Endothelial cell of umbilical vein (primary cell): ENCODE measurements at regions not wholly inside any gene's neighbourhood (a gene's known extent, or its start where the extent isn't known, plus 50 kb on each side); places are given as distances from the start of the nearest gene placed in this dataset.

Source experiments
- CTCF ChIP-seq, 2 donors: IDR thresholded peaks; 1 replicate in 1 of 2; 2 replicates in 1 of 2; pipeline ENCODE4 v1.5.1; 2011; ENCODE audit warnings: low read length in 2 of 2, mild to moderate bottlenecking in 2 of 2, moderate library complexity in 2 of 2, control low read depth in 1 of 2, inconsistent platforms in 1 of 2, low read depth in 1 of 2; ENCODE audit not compliant: insufficient read depth in 1 of 2; ENCODE audit errors: extremely low read depth in 1 of 2
- EZH2 ChIP-seq: IDR thresholded peaks from 2 replicates; pipeline ENCODE4 v1.6.1; 2012; ENCODE audit warnings: borderline replicate concordance, low read depth, mild to moderate bottlenecking, moderate library complexity, low read length, inconsistent platforms; ENCODE audit not compliant: severe bottlenecking
- POLR2A ChIP-seq: IDR thresholded peaks from 2 replicates; pipeline ENCODE4 v1.6.1; 2012; ENCODE audit warnings: low read depth, mild to moderate bottlenecking, control low read depth, low read length
- POLR2AphosphoS5 ChIP-seq: IDR thresholded peaks from 2 replicates; pipeline ENCODE4 v1.6.1; 2012; ENCODE audit warnings: low read depth, mild to moderate bottlenecking, control low read depth, low read length, moderate library complexity; ENCODE audit not compliant: insufficient read depth

- TF ChIP-seq POLR2A (no peak), EZH2 (no peak), CTCF (IDR thresholded peaks at IDR 0.05; ENCODE audit: extremely low read depth in 1 of 2, insufficient read depth in 1 of 2, low read depth in 1 of 2, low read length in 2 of 2) (no peak), POLR2AphosphoS5 (no peak)
These were observed 150.9 kb upstream of the PLEKHG7 start for GRCh38 chr12:92551853-92552397.
